ENCODE measurements at regions not wholly inside any gene's neighbourhood (a gene's known extent, or its start where the extent isn't known, plus 50 kb on each side); places are given as distances from the start of the nearest gene placed in this dataset.

DNA sequence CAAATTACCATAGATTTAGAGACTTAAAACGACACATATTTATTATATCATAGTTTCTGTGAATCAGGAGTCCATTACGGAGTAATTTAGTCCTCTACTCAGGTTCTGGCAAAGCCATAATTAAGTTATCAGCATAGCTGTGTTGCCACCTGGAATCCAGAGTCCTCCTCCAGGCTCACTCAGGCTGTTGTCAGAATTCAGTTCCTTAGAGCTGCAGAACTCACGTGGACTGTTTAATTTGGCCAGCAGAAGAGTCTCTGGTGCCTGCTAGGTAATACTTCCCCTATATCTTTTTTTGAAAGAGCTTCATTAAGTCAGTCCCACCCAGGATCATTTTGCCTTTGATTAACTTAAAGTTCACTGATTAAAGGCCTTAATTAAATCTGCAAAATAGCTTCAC is 891.5 kb downstream of the SUCLG1 start:
- no peak overlapping the region for H3K4me3 ChIP-seq (ENCODE audit: low read length)
- TF ChIP-seq CTCF (conservative IDR thresholded peaks at IDR 0.05; ENCODE audit: low read depth, low read length) = no peak
- no peak for DNase-seq (ENCODE audit: low read depth)

DNA sequence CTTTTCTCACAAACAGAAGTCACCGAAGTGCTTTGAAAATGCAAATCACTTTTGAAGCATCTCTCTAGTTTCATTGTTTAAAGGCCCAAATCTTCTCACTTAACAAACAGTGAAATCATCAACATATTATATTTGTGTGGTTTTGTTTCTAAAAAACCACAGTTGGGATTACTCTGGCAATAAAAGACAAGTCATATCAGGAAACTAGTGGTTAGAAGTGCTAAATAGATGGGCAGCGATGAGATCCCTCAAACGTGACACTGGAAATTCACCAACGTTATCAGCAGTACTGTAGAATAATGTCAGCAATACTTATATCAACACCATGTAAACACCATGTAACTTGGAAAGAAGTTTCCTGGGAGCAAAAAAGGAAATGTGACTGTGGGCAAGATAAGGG is 893.5 kb downstream of the SUCLG1 start:
- no peak for TF ChIP-seq CTCF (conservative IDR thresholded peaks at IDR 0.05; ENCODE audit: low read depth, low read length)
- no peak overlapping the region for H3K4me3 ChIP-seq (ENCODE audit: low read length)
- DNase-seq (ENCODE audit: low read depth) = no peak

DNA sequence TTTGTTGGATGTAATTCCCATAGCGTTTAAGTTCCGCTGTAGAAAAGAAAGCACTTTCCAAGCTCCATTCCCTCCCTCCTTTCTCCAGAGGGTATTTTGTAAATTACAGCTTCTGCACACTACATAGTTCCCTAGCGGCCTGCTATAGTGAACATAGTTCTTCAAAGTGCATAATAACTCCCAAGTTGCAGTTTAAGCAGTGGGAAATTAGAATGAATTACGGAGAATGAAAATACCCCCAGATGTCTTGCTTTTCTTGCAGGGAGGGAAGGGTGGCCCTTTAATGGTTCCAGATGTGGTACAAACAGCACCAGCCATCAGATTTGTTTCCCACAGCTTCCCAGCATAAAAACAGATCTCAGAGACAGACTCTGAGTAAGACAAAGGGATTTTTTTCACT is 893.9 kb downstream of the SUCLG1 start:
- no peak overlapping the region for H3K4me3 ChIP-seq (ENCODE audit: low read length)
- no peak for DNase-seq (ENCODE audit: low read depth)
- no peak for TF ChIP-seq CTCF (conservative IDR thresholded peaks at IDR 0.05; ENCODE audit: low read depth, low read length)

GRCh38 chr2:83561592-83561991 is 897.5 kb downstream of the SUCLG1 start:
- TF ChIP-seq CTCF (conservative IDR thresholded peaks at IDR 0.05; ENCODE audit: low read depth, low read length) = no peak
- DNase-seq (ENCODE audit: low read depth) = no peak
- H3K4me3 ChIP-seq (ENCODE audit: low read length) = no peak overlapping the region

DNA sequence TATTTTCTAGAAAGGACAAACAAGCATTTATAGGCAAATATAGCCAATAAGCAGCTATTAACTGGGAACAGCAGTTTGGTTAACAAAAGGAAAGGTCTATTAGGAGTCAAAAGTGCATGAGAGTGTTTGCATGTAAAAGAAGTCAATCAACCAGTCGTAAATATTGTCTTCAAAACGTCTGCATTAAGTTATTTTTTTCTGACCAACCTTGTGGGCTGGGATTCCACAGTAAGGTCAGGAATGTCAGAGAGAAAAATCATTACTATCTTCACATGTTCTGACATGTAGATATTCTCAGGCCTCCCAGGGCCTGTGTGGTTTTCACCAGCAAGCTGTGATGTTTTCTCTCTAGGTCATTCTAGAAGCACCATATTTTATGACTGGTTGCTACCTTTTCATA is 922.5 kb downstream of the SUCLG1 start:
- DNase-seq (ENCODE audit: low read depth) = no peak
- H3K4me3 ChIP-seq (ENCODE audit: low read length) = no peak overlapping the region
- no peak for TF ChIP-seq CTCF (conservative IDR thresholded peaks at IDR 0.05; ENCODE audit: low read depth, low read length)

DNA sequence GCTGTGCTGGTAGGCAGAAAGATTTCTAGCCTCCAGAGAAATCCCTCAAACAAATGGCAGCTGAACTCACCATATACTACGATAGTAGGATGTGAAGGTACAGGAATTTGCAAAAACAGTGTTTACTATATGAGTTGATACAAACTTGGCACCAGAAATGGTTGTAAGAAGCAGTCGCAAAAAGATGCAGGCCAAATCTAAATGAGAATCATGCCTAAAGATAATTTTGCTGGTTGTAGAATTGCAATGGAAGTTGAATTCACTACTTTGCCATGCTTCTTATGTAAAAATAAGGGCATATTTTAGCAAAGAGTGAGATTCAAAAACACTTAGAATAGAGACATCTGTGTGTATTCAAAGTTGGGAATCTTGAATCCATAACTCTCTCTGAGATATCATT is 924.7 kb downstream of the SUCLG1 start:
- TF ChIP-seq CTCF (conservative IDR thresholded peaks at IDR 0.05; ENCODE audit: low read depth, low read length) = no peak
- DNase-seq (ENCODE audit: low read depth) = no peak
- no peak overlapping the region for H3K4me3 ChIP-seq (ENCODE audit: low read length)

GRCh38 chr2:83531206-83531826 is 927.8 kb downstream of the SUCLG1 start:
- no peak for DNase-seq (ENCODE audit: low read depth)
- no peak overlapping the region for H3K4me3 ChIP-seq (ENCODE audit: low read length)
- no peak for TF ChIP-seq CTCF (conservative IDR thresholded peaks at IDR 0.05; ENCODE audit: low read depth, low read length)
